ENCODE measurements at regions not wholly inside any gene's neighbourhood (a gene's known extent, or its start where the extent isn't known, plus 50 kb on each side); places are given as distances from the start of the nearest gene placed in this dataset.

DNA sequence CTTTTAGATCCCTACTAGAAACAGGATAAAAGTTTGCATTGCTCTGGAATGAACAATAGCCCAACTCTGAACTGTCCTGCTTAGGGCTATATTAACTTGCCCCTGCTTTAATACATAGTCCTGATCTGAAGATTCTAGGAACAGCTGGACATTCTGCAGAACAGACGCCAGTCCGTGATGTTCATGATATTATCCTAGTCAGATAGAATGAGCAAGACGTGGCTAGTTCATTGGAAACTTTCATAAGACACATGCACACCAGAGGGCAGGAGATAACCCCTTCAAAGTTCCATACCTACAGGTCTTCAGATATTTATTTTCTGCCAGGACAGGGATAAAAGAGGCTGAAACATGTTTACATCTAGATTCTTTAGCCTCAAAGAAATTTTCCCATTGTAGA lies 75.5 kb upstream of the CLNK start:
- intact Hi-C loops (cut with DNase I) = no loop called here
- no peak for DNase-seq
- 51 to 63% methylated on average over 3 of the region's 3 CpGs for WGBS, 2 donors
- TF ChIP-seq POLR2A (IDR thresholded peaks at IDR 0.05) (no peak), CTCF (IDR thresholded peaks at IDR 0.05) (no peak)
- Histone ChIP-seq H3K36me3 (replicated peaks in 1 of 2; ENCODE audit: insufficient read depth in 1 of 2, low read depth in 2 of 2) (no peaks in the 10 kb centered on the region), H3K27me3 (no peaks in the 10 kb centered on the region), H3K4me3 (no peak overlapping the region), H3K9me3 (peaks cover 0 to 4% (median 0%) of the 10 kb centered on the region in 3 donors), H3K4me1 (no peaks in the 10 kb centered on the region), H3K27ac (no peak overlapping the region)
- no peak for ATAC-seq

DNA sequence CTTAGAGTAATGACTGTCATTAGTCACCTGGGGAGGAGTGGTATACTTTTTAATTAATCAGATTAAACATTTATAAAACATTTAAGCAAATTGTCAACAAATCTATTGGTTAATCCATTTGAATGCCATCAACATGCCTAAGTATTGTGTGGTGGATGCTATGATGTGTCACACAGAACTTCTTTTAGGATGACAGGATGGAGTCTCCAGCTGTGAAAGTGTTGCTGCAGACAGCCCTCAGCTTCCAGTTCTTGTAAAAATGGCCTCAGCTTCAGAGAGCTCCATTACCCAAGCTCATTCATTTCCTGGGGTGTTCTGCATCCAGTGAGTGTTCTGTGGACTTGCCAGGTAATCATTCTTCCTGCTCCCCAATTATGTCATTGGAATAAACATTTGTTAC lies 74.3 kb upstream of the CLNK start:
- intact Hi-C loops (cut with DNase I) = no loop called here
- TF ChIP-seq CTCF (IDR thresholded peaks at IDR 0.05) = no peak
- no peak for TF ChIP-seq POLR2A (IDR thresholded peaks at IDR 0.05)
- peaks cover 0 to 4% (median 0%) of the 10 kb centered on the region in 3 donors for H3K9me3 ChIP-seq
- H3K27me3 ChIP-seq = no peaks in the 10 kb centered on the region
- no peak for DNase-seq
- no peak for ATAC-seq
- no peaks in the 10 kb centered on the region for H3K36me3 ChIP-seq (replicated peaks in 1 of 2; ENCODE audit: insufficient read depth in 1 of 2, low read depth in 2 of 2)
- no peak overlapping the region for H3K4me3 ChIP-seq
- H3K27ac ChIP-seq = no peak overlapping the region
- no peaks in the 10 kb centered on the region for H3K4me1 ChIP-seq

DNA sequence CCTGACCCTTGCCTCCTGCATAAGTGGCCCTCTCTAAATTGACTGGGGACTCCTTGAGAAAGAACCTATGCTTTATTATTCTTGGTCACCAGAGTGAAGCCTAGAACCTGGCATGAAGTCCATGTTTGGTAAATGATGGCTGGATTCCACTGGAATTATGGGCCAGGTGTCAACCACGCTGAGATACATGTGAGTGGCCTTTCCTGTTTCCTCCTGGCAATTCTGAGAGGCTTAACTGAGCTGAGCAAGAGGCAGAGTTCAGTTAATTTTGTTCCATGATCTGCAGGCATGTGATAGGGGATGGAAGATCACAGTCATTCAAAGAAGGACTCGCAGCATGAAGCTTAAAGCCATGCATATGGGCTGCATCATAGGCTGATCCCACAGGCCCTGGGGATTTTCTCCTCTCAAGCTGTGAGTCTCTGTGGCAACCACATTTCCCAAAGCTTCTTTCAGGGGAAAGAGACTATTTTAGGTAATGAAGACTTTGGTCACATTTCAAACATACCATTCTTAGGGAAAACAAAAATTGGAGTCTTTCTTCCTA lies 69.4 kb upstream of the CLNK start:
- DNase-seq (no peak), ATAC-seq (no peak)
- H3K9me3 ChIP-seq = no peaks in the 10 kb centered on the region
- H3K27me3 ChIP-seq = no peaks in the 10 kb centered on the region
- no peaks in the 10 kb centered on the region for H3K4me1 ChIP-seq
- intact Hi-C loops (cut with DNase I) = no loop called here
- no peaks in the 10 kb centered on the region for H3K36me3 ChIP-seq (replicated peaks in 1 of 2; ENCODE audit: insufficient read depth in 1 of 2, low read depth in 2 of 2)
- TF ChIP-seq CTCF (IDR thresholded peaks at IDR 0.05) (no peak), POLR2A (IDR thresholded peaks at IDR 0.05) (no peak)
- H3K27ac ChIP-seq = no peak overlapping the region
- WGBS, 2 donors = 60 to 63% methylated on average over 2 of the region's 2 CpGs
- H3K4me3 ChIP-seq = no peak overlapping the region

DNA sequence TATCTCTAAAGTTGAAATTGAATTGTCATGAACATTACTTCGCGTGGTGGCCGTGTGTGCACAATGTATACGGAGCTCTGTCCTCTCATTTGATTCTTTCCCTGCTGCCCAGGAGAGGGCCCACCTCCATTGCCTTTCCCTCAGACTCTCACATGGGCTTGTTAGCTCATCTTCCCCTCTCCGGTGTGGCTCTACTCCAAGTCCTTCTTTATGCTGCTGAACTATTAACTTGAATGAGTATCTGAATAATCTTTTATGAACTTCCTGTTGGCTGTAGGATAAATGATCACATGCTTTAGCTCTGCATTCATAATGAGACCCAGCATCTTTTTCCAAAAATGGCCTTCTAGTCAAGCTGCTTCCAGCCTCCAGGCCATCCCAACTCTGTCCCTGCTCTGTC lies 68.8 kb upstream of the CLNK start:
- no peak for DNase-seq

More for the DNA sequence above, 68.8 kb upstream of the CLNK start:
- no peak overlapping the region for H3K4me3 ChIP-seq
- H3K4me1 ChIP-seq = no peaks in the 10 kb centered on the region
- 59 to 68% methylated on average over 5 of the region's 5 CpGs for WGBS, 2 donors
- no peaks in the 10 kb centered on the region for H3K36me3 ChIP-seq (replicated peaks in 1 of 2; ENCODE audit: insufficient read depth in 1 of 2, low read depth in 2 of 2)
- TF ChIP-seq CTCF (IDR thresholded peaks at IDR 0.05) (no peak), POLR2A (IDR thresholded peaks at IDR 0.05) (no peak)
- intact Hi-C loops (cut with DNase I) = no loop called here
- H3K27me3 ChIP-seq = no peaks in the 10 kb centered on the region
- H3K27ac ChIP-seq = no peak overlapping the region
- H3K9me3 ChIP-seq = no peaks in the 10 kb centered on the region
- ATAC-seq = no peak

Data from body of pancreas (tissue), 4 donors.